Neuronal stem cell (in vitro differentiated cells): ENCODE measurements at regions not wholly inside any gene's neighbourhood (a gene's known extent, or its start where the extent isn't known, plus 50 kb on each side); places are given as distances from the start of the nearest gene placed in this dataset.

ENCODE experiments used
- DNase-seq: peaks from one replicate; pipeline ENCODE4 v3.0.0-alpha.2; 2013; ENCODE audit warnings: low spot score
- H2AFZ ChIP-seq: one replicate; pipeline ENCODE4 v1.6.1; 2013; ENCODE audit warnings: mild to moderate bottlenecking, low read length, inconsistent platforms
- H2AK5ac ChIP-seq: 2 replicates; pipeline ENCODE4 v1.6.1; 2013; ENCODE audit warnings: low read depth, mild to moderate bottlenecking, inconsistent platforms, low read length, moderate library complexity, mixed read lengths
- H2BK120ac ChIP-seq: 2 replicates; pipeline ENCODE4 v1.6.1; 2013; ENCODE audit warnings: low read depth, mild to moderate bottlenecking, inconsistent platforms, low read length, moderate library complexity, mixed read lengths
- H2BK12ac ChIP-seq: one replicate; pipeline ENCODE4 v1.6.1; 2013; ENCODE audit warnings: low read length, inconsistent platforms
- H2BK15ac ChIP-seq: 2 replicates; pipeline ENCODE4 v1.6.1; 2013; ENCODE audit warnings: mild to moderate bottlenecking, low read length, inconsistent platforms, mixed read lengths
- H2BK5ac ChIP-seq: one replicate; pipeline ENCODE4 v1.6.1; 2013; ENCODE audit warnings: inconsistent platforms, mild to moderate bottlenecking, low read length, moderate library complexity
- H3K14ac ChIP-seq: one replicate; pipeline ENCODE4 v1.6.1; 2013; ENCODE audit warnings: low read length, inconsistent platforms
- H3K18ac ChIP-seq: 2 replicates; pipeline ENCODE4 v1.6.1; 2013; ENCODE audit warnings: low read length, inconsistent platforms
- H3K23ac ChIP-seq: 2 replicates; pipeline ENCODE4 v1.6.1; 2013; ENCODE audit warnings: low read depth, mild to moderate bottlenecking, mixed read lengths, low read length, inconsistent platforms; ENCODE audit not compliant: poor library complexity
- H3K27ac ChIP-seq: replicated peaks from 3 replicates; pipeline ENCODE4 v1.5.1; 2013; ENCODE audit warnings: low read length, inconsistent platforms
- H3K27me3 ChIP-seq, 3 experiments: 2 replicates each; pipeline ENCODE4 v1.6.1; 2013; ENCODE audit warnings: low read length in 3 of 3, mild to moderate bottlenecking in 2 of 3, inconsistent platforms in 1 of 3, low read depth in 1 of 3, mixed read lengths in 1 of 3, moderate library complexity in 1 of 3; ENCODE audit not compliant: control insufficient read depth in 3 of 3, insufficient read depth in 3 of 3
- H3K36me3 ChIP-seq, 2 donors: replicated peaks in 1 of 2; 2 replicates each; pipeline ENCODE4 v1.6.1; 2013; ENCODE audit warnings: low read length in 2 of 2; ENCODE audit not compliant: control insufficient read depth in 2 of 2, insufficient read depth in 2 of 2
- H3K4ac ChIP-seq: 2 replicates; pipeline ENCODE4 v1.6.1; 2013; ENCODE audit warnings: inconsistent platforms, mild to moderate bottlenecking, low read length, moderate library complexity
- H3K4me1 ChIP-seq, 2 donors: 1 replicate in 1 of 2; 2 replicates in 1 of 2; pipeline ENCODE4 v1.6.1; 2013; ENCODE audit warnings: low read length in 2 of 2, low read depth in 1 of 2; ENCODE audit not compliant: control insufficient read depth in 2 of 2, insufficient read depth in 1 of 2
- H3K4me2 ChIP-seq: one replicate; pipeline ENCODE4 v1.6.1; 2013; ENCODE audit warnings: mild to moderate bottlenecking, low read length, inconsistent platforms; ENCODE audit not compliant: insufficient read depth, poor library complexity, severe bottlenecking
- H3K4me3 ChIP-seq, 2 donors: 2 replicates each; pipeline ENCODE4 v1.5.1; 2013; ENCODE audit warnings: low read length in 2 of 2, mild to moderate bottlenecking in 2 of 2, inconsistent platforms in 1 of 2, moderate library complexity in 1 of 2
- H3K79me1 ChIP-seq: one replicate; pipeline ENCODE4 v1.6.1; 2013; ENCODE audit warnings: low read depth, mild to moderate bottlenecking, inconsistent platforms, low read length, moderate library complexity
- H3K9ac ChIP-seq: one replicate; pipeline ENCODE4 v1.6.1; 2013; ENCODE audit warnings: mild to moderate bottlenecking, low read depth, low read length, inconsistent platforms; ENCODE audit not compliant: poor library complexity
- H3K9me3 ChIP-seq, 2 donors: replicated peaks in 1 of 2; 2 replicates each; pipeline versions ENCODE3 to v1.6.1; 2013; ENCODE audit warnings: low read length in 2 of 2, mild to moderate bottlenecking in 2 of 2, inconsistent platforms in 1 of 2, low read depth in 1 of 2, mixed read lengths in 1 of 2, moderate library complexity in 1 of 2; ENCODE audit not compliant: control insufficient read depth in 2 of 2, insufficient read depth in 1 of 2
- H4K8ac ChIP-seq: one replicate; pipeline ENCODE4 v1.6.1; 2013; ENCODE audit warnings: low read depth, mild to moderate bottlenecking, inconsistent platforms, low read length, moderate library complexity
- H4K91ac ChIP-seq: one replicate; pipeline ENCODE4 v1.6.1; 2013; ENCODE audit warnings: low read length, low read depth, mild to moderate bottlenecking, inconsistent platforms; ENCODE audit not compliant: poor library complexity
- WGBS, 2 donors: extraction: QIAGEN DNeasy Blood & Tissue Kit; methylation state at CpG; one replicate each; pipeline ENCODE4 v1.1.7; 2013; ENCODE audit warnings: missing lambda C conversion rate in 2 of 2, mixed read lengths in 1 of 2; ENCODE audit not compliant: insufficient read length in 2 of 2, insufficient replicate concordance in 1 of 2; ENCODE audit errors: extremely low coverage in 2 of 2; 5-methylcytosine and 5-hydroxymethylcytosine counted together

GRCh38 chr12:115109863-115110262 lies 425.9 kb upstream of the TBX3 start:
- no peak overlapping the region for H2BK12ac ChIP-seq
- no peaks in the 10 kb centered on the region for H3K9me3 ChIP-seq
- no peak overlapping the region for H3K23ac ChIP-seq
- no peak overlapping the region for H2BK120ac ChIP-seq
- H2AK5ac ChIP-seq: no peak overlapping the region
- H3K79me1 ChIP-seq: no peaks in the 10 kb centered on the region
- H3K9ac ChIP-seq: no peak overlapping the region
- no peak overlapping the region for H3K18ac ChIP-seq
- H2BK15ac ChIP-seq: no peak overlapping the region
- no peaks in the 10 kb centered on the region for H3K4me1 ChIP-seq
- H3K36me3 ChIP-seq: no peaks in the 10 kb centered on the region
- H3K27ac ChIP-seq: no peak overlapping the region
- no peak overlapping the region for H3K14ac ChIP-seq
- no peak overlapping the region for H4K8ac ChIP-seq
- H3K27me3 ChIP-seq: no peaks in the 10 kb centered on the region
- H2BK5ac ChIP-seq: no peak overlapping the region
- no peak overlapping the region for H3K4me2 ChIP-seq
- no peak overlapping the region for H3K4ac ChIP-seq
- no peak overlapping the region for H3K4me3 ChIP-seq
- no CpG with 5 or more reads among the region's 3 CpGs for WGBS, 2 donors
- DNase-seq: no peak
- H4K91ac ChIP-seq: no peak overlapping the region
- no peak overlapping the region for H2AFZ ChIP-seq

- no peak overlapping the region for H4K91ac ChIP-seq
- no peak overlapping the region for H2BK12ac ChIP-seq
- no peak overlapping the region for H4K8ac ChIP-seq
- no peak overlapping the region for H2AFZ ChIP-seq
- H3K36me3 ChIP-seq: no peaks in the 10 kb centered on the region
- no peak overlapping the region for H3K23ac ChIP-seq
- H3K79me1 ChIP-seq: no peaks in the 10 kb centered on the region
- no peaks in the 10 kb centered on the region for H3K27me3 ChIP-seq
- H3K14ac ChIP-seq: no peak overlapping the region
- H3K9me3 ChIP-seq: no peaks in the 10 kb centered on the region
- H3K4me1 ChIP-seq: peaks cover 0 to 2% of the 10 kb centered on the region in 2 donors
- no peak overlapping the region for H2AK5ac ChIP-seq
- WGBS, 2 donors: no CpG with 5 or more reads among the region's 3 CpGs
- H3K4ac ChIP-seq: no peak overlapping the region
- H2BK5ac ChIP-seq: no peak overlapping the region
- DNase-seq: no peak
- no peak overlapping the region for H2BK15ac ChIP-seq
- no peak overlapping the region for H3K9ac ChIP-seq
- no peak overlapping the region for H3K18ac ChIP-seq
- no peak overlapping the region for H3K4me2 ChIP-seq
- no peak overlapping the region for H2BK120ac ChIP-seq
- H3K27ac ChIP-seq: no peak overlapping the region
- H3K4me3 ChIP-seq: no peak overlapping the region
Observed at GRCh38 chr12:115108129-115109100, 424.4 kb upstream of the TBX3 start.

GRCh38 chr12:115103884-115104883 lies 420.2 kb upstream of the TBX3 start:
- H2BK12ac ChIP-seq: no peak overlapping the region
- no peak overlapping the region for H3K18ac ChIP-seq
- no peak overlapping the region for H3K4me3 ChIP-seq
- H4K8ac ChIP-seq: no peak overlapping the region
- H3K4me1 ChIP-seq: peaks cover 0 to 2% of the 10 kb centered on the region in 2 donors
- H2BK120ac ChIP-seq: no peak overlapping the region
- no peak overlapping the region for H2BK15ac ChIP-seq
- no peaks in the 10 kb centered on the region for H3K36me3 ChIP-seq
- no peak overlapping the region for H3K4ac ChIP-seq
- H3K9ac ChIP-seq: no peak overlapping the region
- H3K79me1 ChIP-seq: no peaks in the 10 kb centered on the region
- no peak overlapping the region for H3K4me2 ChIP-seq
- no peak for DNase-seq
- H3K23ac ChIP-seq: no peak overlapping the region
- H3K27ac ChIP-seq: no peak overlapping the region
- H2AK5ac ChIP-seq: no peak overlapping the region
- no peaks in the 10 kb centered on the region for H3K27me3 ChIP-seq
- no peak overlapping the region for H3K14ac ChIP-seq
- no peak overlapping the region for H4K91ac ChIP-seq
- no peaks in the 10 kb centered on the region for H3K9me3 ChIP-seq
- H2BK5ac ChIP-seq: no peak overlapping the region
- no peak overlapping the region for H2AFZ ChIP-seq
- no CpG with 5 or more reads among the region's 10 CpGs for WGBS, 2 donors

GRCh38 chr12:115102450-115102849 lies 418.5 kb upstream of the TBX3 start:
- Histone ChIP-seq H3K36me3 (no peaks in the 10 kb centered on the region), H4K8ac (no peak overlapping the region), H2BK15ac (no peak overlapping the region), H3K4me1 (peaks cover 0 to 2% of the 10 kb centered on the region in 2 donors), H3K79me1 (no peaks in the 10 kb centered on the region), H3K4me2 (no peak overlapping the region), H3K23ac (no peak overlapping the region), H3K18ac (no peak overlapping the region), H3K4me3 (no peak overlapping the region), H2AFZ (no peak overlapping the region), H2BK12ac (no peak overlapping the region), H4K91ac (no peak overlapping the region), H3K14ac (no peak overlapping the region), H3K27ac (no peak overlapping the region), H3K4ac (no peak overlapping the region), H2AK5ac (no peak overlapping the region), H2BK5ac (no peak overlapping the region), H3K9ac (no peak overlapping the region), H3K27me3 (no peaks in the 10 kb centered on the region), H2BK120ac (no peak overlapping the region), H3K9me3 (no peaks in the 10 kb centered on the region)
- WGBS, 2 donors: no CpG with 5 or more reads among the region's 5 CpGs
- DNase-seq: no peak
